ENCODE measurements at regions not wholly inside any gene's neighbourhood (a gene's known extent, or its start where the extent isn't known, plus 50 kb on each side); places are given as distances from the start of the nearest gene placed in this dataset.

- no peak for TF ChIP-seq CTCF (IDR thresholded peaks at IDR 0.05)
Observed at GRCh38 chr9:135381762-135382310, 97.7 kb upstream of the PPP1R26 start.

GRCh38 chr9:135384226-135384625, 95.4 kb upstream of the PPP1R26 start:
- TF ChIP-seq CTCF (IDR thresholded peaks at IDR 0.05) = no peak

- TF ChIP-seq CTCF (IDR thresholded peaks at IDR 0.05) = no peak
Observed at GRCh38 chr9:135385793-135386192, 93.8 kb upstream of the PPP1R26 start.

GRCh38 chr9:135387976-135388375, 91.6 kb upstream of the PPP1R26 start:
- TF ChIP-seq CTCF (IDR thresholded peaks at IDR 0.05) = no peak

- TF ChIP-seq CTCF (IDR thresholded peaks at IDR 0.05) = no peak
Observed at GRCh38 chr9:135388530-135388929, 91.1 kb upstream of the PPP1R26 start.

- no peak for TF ChIP-seq CTCF (IDR thresholded peaks at IDR 0.05)
Observed at GRCh38 chr9:135391759-135392158, 87.8 kb upstream of the PPP1R26 start.

- no peak for TF ChIP-seq CTCF (IDR thresholded peaks at IDR 0.05)
Observed at GRCh38 chr9:135392511-135392910, 87.1 kb upstream of the PPP1R26 start.

GRCh38 chr9:135394131-135394530, 85.5 kb upstream of the PPP1R26 start:
- no peak for TF ChIP-seq CTCF (IDR thresholded peaks at IDR 0.05)

Data from LNCAP (cell line).